T-helper 2 cell treated with Interferon-gamma antibody and Interleukin-4, amounts not matched to agents 100 ng/mL and 5 ng/mL, for 36 hours (primary cell): ENCODE measurements at regions not wholly inside any gene's neighbourhood (a gene's known extent, or its start where the extent isn't known, plus 50 kb on each side); places are given as distances from the start of the nearest gene placed in this dataset.

ENCODE experiments used
- intact Hi-C: fragments of 100-400 bp; cut with micrococcal nuclease; formaldehyde crosslinking; loops from one replicate; pipeline ENCODE4 v1.15.1; 2023

- intact Hi-C loops = no loop called here
Observed at GRCh38 chr2:161095314-161095713, 64.9 kb upstream of the TANK start.

- intact Hi-C loops = no loop called here
Observed at GRCh38 chr2:161096336-161096735, 63.9 kb upstream of the TANK start.

GRCh38 chr2:161097157-161097556, 63.1 kb upstream of the TANK start:
- intact Hi-C loops = no loop called here

- intact Hi-C loops = loop anchor here (5.0 kb wide), 1 partner anchor 37 kb away; no protein-coding TSS in a partner anchor
Observed at GRCh38 chr2:161100211-161100895, 59.9 kb upstream of the TANK start.

- intact Hi-C loops = loop anchor here (5.0 kb wide), 1 partner anchor 36 kb away; no protein-coding TSS in a partner anchor
Observed at GRCh38 chr2:161101406-161101805, 58.8 kb upstream of the TANK start.

GRCh38 chr2:161102770-161103450, 57.3 kb upstream of the TANK start:
- intact Hi-C loops = loop anchor here (5.0 kb wide), 1 partner anchor 34 kb away; no protein-coding TSS in a partner anchor

GRCh38 chr2:161103451-161103831, 56.8 kb upstream of the TANK start:
- intact Hi-C loops = loop anchor here (5.0 kb wide), 1 partner anchor 34 kb away; no protein-coding TSS in a partner anchor

GRCh38 chr2:161104054-161104553, 56.1 kb upstream of the TANK start:
- intact Hi-C loops = loop anchor here (2.0 to 5.0 kb wide), 3 partner anchors 13 to 33 kb away; no protein-coding TSS in a partner anchor

GRCh38 chr2:161107265-161107664, 53.0 kb upstream of the TANK start:
- intact Hi-C loops = no loop called here
